GM04504 (cell line): ENCODE measurements at regions not wholly inside any gene's neighbourhood (a gene's known extent, or its start where the extent isn't known, plus 50 kb on each side); places are given as distances from the start of the nearest gene placed in this dataset.
"Not testable (repeated sequence)": the region's sequence is repeated elsewhere in the genome, so short reads cannot be mapped to it uniquely, and the experiment has no call there.

Source experiments
- DNase-seq: peaks from one replicate; pipeline ENCODE4 v3.0.0-alpha.2; 2012; ENCODE audit warnings: low read depth

DNA sequence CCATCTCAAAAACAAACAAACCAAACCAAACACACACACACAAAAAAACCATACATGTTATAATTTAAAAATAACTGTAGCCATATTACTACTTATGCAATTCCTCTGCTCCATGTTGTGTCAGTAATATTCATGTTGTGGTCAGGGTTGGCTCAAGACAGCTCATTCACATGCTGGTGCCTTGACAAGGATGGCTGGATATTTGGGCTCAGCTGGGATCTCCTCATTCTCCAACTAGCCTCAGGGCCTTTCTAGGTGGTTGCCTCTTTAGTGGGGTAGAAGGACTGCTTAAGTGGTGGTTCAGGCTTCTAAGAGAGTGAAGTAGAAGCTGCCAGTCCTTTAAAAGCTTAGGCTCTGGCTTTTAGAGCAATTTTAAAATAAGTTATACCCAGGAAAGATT, 189.3 kb downstream of the ADRA2A start:
- DNase-seq, result no peak

DNA sequence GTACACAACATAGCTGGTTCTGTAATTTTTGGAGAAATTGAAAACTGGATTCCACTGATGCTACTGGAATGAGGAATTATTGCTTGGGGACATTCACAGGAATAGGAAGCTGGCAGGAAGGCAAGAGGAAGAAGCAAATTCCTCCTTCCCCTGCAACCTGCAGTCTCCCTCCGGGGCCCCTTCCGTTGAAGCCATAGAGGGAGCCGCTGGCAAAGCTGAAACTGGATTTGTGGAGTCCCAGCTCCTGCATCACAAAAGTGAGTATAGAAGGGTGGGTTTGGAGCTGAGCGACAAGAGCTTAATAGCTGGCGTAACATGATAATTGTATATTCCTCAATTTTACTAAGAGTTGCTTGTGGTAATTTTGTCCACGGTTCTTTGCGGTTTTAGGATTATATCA, 190.8 kb downstream of the ADRA2A start:
- DNase-seq, result no peak

DNA sequence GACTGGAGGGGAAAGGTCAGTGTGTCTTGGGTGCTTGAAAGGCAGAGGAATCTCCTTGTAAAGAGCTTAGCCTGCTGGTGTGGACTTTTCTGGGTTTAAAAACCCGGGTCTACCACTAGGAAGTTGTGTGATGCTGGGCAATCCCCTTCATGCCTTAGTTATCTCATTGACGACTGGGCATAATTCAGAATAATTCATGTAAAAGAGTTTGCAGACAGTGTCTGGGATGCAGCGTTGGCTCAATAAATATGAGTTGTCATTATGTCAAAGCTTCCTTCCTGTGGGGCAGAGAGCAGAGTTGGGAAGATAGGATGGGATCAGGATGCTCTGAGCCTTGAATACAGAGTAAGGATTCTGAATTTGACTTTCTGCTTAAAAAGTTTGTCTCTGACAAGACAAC, 196.4 kb downstream of the ADRA2A start:
- DNase-seq, result no peak

DNA sequence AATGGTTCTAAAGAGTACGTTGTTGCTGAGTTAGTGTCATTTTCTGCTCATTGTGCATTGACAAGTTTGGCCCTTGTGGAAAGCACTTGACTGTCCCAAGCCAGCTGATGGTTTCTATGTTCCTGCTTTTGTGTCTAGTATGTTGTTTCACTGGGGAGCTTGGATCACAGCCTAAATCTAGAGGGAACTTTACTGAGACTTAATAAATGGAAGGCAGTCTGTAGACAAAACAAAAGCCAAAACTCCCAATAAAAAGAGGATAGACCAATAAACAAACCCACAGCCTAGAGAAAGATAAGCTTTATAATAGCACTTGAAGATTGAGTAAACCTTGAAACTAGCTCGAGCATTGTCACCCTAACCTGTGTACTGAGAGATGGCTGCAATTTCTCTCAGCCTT, 196.8 kb downstream of the ADRA2A start:
- DNase-seq, result no peak

DNA sequence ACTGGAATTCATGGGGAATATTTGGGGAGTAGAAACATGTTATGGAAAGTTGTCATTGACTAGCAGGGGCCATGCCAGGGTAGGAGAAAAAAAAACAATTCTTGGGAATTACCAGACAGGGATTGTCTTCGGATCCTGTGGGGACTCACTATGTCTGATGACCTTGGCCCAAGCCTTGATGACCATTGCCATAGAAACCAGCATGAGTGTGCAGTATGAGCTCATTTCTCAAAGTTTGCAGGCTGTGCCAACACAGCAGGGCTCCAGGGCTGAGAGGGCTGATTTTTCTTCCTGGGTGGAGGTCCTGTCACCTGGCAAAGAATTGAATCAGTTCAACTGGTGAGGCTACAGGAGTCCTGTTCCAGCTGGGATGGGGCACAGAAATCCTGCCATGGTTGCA, 198.3 kb downstream of the ADRA2A start:
- DNase-seq, result no peak

DNA sequence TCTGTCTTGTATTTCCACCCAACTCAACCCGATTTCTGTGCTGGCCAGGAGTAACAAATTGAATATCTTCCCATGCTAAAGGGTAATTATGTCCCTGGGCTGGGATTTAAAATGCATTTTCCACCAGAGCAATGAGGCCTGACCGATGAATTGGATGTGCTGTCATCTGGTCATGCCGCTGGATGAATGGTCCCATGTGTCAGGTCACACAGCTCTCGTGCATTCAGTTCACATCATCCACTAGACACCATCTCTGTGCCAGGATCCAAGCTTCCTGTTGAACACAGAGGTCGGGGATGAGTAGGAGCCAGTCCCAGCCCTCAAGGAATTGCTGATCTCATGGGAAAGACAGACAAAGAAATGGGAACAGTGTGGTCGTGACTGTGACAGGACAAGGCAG, 200.8 kb downstream of the ADRA2A start:
- DNase-seq, result no peak

DNA sequence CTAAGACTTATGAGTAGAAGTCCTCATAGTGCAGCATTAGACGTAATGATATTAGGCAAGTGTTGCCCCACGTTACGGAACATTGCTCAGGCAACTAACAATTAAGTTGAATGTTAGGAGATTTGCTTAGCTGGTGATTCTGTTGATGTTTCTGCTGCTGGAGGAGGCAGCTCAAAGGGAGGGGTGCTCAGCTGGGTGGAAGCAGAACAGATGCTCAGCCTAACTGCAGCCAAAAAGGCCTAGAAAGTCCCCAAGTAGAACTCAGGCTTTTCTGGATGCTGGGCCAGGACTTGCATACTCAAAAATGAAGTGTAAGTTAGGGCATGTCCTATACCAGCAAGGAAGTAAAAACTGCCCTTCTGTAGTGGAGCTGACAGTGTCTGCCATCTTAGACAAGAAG, 201.4 kb downstream of the ADRA2A start:
- no peak for DNase-seq

DNA sequence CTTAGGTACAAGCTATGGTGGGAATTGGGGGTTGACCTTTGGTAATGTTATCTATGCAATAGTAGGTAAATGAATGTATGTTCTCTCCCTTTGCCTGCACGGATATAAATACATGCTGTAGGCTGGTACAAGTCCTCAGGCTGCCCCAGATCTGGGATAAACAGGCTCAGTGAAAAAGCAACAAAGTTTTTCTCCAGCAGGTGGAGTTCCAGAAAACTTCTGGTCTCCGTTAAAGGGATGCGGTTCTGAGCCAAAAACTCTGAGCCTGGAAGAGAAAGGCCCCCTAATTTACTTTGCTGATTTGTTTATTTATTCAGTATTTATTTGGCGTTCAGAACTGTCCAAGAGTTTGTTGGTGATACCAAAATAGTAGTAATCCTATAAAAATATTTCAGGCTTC, 204.7 kb downstream of the ADRA2A start:
- no peak for DNase-seq

DNA sequence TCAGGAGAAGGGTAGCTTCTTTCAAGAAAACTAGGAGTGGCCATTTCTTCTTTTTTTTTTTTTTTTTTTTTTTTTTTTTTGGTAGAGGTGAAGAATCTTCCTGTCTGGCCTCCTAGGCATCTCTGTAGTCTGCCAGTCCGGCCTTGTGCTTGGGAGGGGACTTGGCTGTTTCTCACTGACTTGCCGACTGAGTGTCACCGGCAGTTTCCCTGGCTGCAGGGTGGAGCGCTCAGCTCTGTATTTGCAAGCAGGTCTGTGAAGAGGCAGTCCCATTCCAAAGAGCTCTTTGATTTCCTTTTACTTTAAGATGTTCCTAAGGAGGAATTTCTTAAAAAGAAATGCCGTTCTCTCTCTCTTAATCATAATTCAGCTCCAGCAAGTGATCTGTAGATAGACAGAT, 212.6 kb downstream of the ADRA2A start:
- DNase-seq, result no peak

DNA sequence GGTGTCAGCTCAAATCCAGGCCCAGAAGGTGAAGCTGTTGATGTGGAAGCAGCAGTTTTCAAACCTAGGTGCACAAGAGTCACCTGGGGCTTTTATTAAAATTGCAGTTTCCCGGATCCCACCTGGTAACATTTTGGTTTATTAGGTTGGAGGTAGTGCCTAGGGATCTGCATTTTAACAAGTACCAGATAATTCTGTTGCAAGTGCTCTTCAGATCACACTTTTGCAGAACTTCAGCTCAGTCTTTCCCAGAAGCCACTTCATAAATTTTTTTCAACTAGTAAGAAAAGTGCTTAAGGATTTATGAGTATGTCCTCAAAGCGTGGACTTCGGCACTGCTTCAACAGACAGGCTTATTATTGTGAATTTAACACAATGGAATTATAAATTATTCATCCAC, 213.8 kb downstream of the ADRA2A start:
- no peak for DNase-seq

DNA sequence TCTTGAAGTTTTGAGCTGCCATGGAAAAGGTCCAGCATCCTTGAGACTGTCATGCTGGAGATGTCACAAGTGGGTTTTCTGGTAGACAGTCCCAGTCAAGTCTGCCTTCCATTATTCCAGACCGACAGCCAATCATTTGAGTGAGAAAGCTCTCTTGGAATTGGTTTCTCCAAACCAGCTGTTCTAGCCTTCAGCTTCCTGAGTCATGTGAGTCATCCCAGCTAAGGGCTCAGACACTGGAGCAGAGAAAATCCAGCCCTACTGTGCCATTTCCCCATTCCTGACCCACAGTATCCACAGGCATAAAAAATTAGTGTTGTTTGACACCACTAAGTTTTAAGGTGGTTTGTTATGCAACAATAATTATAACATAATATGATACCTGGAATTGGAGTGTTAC, 219.0 kb downstream of the ADRA2A start:
- DNase-seq, result no peak

DNA sequence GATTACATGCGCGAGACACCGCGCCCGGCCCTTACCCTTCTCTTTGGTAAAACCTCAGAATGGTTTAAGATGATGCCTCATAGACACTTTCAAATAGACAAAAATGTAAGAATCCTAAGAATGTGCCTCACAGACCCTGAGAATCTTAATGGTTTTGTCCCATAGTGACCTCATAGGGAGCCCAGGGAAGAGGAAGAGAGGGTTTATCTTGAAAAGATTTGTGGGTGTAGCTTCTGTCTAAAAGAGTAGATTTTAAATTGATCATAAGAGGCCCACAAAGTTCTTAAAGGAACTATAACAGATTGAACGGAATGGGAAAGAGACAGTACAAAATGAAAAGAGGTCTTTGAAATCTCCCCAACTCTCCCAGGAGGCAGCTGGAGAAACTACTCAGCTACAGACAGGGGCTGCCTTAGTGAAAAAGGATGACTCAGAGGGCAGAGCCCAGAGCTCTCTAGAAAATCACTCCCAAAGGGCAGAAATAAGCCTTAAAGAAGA, 220.6 kb downstream of the ADRA2A start:
- peak; percentile 48 for DNase-seq

DNA sequence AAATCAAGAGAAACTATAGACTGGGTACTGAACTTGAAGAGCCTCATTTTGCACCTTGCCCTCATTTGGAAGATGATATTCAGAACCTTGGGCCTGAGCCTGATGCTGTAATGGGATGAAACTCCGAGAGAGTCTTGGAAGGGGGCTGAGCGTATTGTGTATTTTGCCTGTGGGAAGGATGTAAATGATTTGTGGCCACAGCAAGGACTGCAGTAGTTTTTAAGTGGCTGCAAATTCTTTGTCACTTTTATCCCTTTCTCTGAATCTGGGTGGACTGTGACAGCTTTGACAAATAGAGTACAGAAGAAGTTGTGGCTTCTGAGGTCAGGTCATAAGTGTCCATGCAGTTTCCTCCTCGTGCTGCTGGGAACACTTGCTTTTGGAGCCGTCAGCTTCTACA, 221.2 kb downstream of the ADRA2A start:
- DNase-seq, result no peak

DNA sequence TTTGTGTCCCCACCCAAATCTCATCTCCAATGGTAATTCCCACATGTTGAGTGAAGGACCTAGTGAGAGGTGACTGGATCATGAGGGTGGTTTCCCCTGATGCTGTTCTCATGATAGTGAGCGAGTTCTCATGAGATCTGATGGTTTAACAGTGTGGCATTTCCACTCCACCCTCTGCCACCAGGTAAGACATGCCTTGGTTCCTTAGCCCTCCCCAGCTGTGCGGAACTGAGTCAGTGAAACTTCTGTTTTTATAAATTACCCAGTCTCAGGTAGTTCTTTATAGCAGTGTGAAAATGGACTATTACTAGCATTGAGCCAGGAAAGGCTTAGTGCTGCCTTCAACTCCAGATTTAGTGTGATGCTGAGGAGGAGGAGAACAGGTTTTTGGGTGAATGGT, 222.2 kb downstream of the ADRA2A start:
- no peak for DNase-seq

DNA sequence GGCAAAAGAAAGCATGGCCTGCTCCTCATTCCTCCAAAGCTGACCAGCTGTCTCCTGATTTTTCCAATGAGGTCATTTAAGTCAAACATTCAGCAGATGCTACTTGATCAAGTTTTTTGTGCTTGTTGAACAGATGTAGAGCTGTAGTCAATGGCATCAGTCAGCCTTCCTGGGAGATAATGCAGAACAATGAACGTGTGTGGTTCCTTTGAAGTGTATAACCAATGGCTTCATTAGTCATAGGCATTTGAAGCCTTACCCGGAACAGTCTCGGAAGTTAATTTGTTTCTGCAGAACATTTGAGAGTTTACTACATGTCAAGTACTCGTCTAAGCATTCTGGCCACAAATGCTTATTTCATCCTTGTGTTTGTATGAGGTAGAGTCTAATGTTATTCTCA, 227.1 kb downstream of the ADRA2A start:
- no peak for DNase-seq

DNA sequence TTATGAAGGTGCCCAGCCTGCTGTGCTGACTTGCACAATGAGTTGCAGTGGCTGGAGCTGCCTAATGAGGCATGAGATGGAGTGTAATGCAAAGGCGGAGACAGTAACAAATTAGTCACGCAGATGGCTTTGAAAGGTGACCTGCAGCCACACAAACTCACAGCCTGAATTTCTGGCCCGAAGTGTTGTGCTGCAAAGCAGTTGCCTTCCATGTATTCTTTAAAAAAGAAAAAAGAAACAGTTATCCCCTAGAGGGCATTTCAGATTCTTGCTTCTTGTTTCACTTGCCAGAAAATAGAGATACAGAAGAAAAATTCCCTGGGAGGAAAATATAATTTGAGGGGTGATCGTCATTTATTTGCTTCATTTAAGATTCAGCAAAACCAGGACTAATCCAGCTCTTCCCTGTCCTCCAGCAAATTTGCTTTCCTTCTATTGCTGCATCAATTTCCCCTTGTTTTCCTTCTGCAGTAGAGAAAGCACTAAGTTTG, 239.9 kb downstream of the ADRA2A start:
- no peak for DNase-seq

DNA sequence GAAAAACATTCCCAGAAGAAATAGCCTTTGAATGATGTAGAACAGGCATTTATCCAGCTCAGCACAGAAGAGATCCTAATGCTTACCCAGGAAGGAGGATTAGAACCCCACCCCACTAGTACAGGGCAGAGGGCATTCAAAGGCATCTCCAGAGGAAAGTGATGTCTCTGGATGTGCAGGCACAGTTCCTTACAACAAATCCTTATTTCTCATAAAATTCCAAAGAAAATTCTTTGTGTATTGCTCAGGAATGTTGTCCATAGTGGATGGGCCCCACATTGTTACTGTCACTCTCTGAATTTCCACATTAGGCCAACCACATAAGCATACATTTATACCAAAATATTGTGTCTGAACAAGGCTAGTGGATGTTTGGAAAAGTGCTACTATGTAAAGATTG, 243.0 kb downstream of the ADRA2A start:
- DNase-seq, result no peak

DNA sequence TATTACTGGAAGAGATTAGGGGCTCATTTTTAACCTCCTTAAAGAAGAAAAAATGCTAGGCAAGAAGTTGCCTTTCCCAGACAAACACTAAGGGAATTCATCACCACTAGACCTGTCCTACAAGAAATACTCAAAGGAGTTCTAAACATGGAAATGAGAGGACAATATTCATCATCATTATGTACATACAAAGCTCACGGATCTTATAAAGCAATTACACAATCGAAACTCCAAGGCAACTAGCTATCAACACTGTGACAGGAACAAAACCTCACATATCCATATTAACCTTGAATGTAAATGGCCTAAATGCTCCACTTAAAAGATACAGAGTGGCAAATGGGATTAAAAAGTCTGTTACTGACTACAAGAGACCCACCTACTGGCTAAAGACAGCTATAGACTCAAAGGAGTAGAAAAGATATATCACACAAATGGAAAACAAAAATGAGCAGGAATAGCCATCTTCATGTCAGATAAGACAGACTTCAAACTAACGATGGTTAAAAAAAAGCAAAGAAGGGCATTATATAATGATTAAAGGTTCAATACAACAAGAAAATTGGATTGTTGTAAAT, 246.6 kb downstream of the ADRA2A start:
- DNase-seq, result no peak

DNA sequence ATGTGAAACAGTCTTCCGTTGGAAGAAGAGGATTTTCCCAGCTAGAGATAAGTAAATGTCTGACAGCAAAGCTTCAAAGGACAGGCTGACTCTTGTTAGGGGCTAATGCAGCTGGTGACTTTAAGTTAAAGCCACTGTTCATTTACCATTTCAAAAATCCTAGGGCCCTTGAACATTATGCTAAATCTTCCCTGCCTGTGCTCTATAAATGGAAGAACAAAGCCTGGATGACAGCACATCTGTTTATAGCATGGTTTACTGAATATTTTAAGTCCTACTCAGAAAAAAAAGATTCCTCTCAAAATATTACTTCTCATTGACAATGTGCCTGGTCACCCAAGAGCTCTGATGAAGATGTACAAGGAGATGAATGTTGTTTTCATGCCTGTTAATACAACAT, 255.3 kb downstream of the ADRA2A start:
- not testable (repeated sequence) for DNase-seq

DNA sequence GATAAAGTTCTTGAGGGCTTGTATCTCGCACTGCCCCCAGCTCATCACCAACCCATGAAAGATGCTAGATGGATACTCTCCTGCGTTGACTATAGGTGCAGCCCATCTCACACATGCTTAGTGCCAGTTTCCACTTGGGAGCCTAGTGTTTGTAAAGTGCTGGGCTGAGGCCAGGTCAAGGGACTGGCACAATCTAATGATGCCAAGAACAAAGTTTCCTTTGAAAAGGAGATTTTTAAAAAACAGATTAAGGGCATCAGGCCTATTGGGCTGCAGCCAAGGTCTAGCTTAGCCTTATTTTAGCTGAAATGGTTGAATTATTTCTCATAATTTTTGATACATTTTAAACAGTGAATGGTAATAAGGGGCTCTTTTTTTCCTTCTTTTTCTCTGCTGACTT, 259.0 kb downstream of the ADRA2A start:
- DNase-seq, result no peak

DNA sequence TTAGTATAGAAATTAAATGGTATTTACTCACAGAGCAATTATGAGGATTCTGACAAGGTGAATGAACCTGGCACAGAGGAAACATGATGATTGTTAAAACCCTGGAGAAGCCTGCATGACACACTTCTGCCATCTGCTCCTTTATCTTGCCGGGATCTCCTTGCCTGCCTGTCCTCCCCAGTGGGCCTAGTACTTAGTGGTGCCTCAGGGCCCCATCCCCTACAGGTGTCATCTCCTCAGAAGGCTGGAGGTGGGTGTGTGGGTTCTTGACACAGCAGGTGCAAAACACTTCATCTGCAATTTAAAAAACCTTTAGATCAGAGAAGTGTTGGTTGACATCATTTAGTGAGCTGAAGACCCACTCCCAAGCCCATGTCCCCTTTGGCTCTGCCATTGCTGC, 261.2 kb downstream of the ADRA2A start:
- no peak for DNase-seq

DNA sequence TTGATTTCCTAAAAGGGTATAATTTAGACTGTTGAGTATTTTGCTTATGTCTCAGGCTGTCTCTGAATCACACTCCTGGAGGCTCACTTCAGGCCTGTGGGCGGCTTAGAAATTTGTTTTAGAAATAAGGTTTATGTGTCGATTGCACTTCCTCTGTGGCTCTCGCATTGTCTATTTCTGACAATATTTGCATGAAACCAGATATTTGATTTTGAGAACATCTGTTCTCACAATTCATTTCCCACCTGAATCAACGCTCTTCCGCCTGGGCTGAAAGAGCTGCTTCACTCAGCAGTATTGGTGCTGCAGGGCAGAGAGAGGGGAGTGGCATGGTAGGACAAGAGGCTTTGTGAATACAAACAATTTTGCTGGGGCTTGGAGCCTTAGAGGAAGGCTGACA, 262.0 kb downstream of the ADRA2A start:
- no peak for DNase-seq

DNA sequence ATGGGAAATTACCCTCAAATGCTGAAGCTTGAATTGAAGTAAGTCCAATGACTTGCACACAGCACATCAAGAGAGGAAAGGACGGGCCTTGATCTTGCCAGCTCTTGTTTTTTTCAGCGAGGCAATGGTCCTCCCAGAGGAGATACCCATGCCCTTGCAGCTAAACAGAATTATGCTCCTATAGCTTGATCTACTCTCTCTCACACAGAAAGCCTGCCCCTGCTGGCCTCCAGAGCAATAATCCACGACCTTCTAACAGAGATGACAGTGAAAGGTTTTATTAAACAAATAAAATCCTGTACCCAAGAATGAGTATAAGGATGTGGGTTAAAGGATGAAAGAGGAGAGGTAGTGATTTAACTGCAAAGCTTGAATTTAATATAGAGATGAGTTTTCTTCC, 268.0 kb downstream of the ADRA2A start:
- no peak for DNase-seq

DNA sequence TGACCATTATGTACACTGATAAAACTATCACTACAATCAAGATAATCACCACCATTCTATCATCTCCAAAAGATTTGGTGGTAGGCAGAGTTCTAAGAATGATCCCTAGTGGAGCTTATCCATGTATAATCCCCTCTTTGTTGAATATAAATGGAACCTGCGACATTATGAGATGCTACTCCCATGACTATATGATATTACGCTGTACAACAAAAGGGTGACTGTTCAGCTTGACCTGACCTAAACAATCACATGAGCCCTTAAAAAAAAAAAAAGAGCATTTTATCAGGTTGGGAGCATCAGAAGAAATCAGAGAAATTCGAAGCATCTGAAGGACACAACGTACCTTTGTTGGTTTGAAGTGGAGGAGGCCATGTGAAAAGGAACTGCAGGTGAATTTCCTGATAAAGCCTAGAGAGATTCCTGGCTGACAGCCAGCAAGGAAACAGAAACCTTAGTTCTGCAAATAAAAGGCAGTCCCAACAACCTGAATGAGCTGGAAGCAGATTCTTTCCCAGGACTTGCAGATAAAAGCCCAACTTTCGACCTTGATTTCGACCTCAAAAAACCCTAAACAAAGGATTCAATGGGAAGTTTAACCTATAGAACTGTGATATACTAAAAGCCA, 270.7 kb downstream of the ADRA2A start:
- DNase-seq, result no peak
